Cardiac muscle cell (in vitro differentiated cells and primary cell): ENCODE measurements at regions not wholly inside any gene's neighbourhood (a gene's known extent, or its start where the extent isn't known, plus 50 kb on each side); places are given as distances from the start of the nearest gene placed in this dataset.

ENCODE experiments used
- DNase-seq, 2 donors: peaks; one replicate each; pipeline versions ENCODE4 v3.0.0 to v3.0.0-alpha.2; 2010 to 2017; ENCODE audit warnings: low read depth in 1 of 2, low spot score in 1 of 2
- H3K27ac ChIP-seq: fragments of 200-600 bp; sonication (generic); 2 replicates; pipeline ENCODE4 v1.5.1; 2016
- H3K27me3 ChIP-seq: fragments of 200-600 bp; sonication (generic); 2 replicates; pipeline ENCODE4 v1.6.0; 2016; ENCODE audit warnings: control low read depth
- H3K36me3 ChIP-seq: fragments of 200-600 bp; sonication (generic); 2 replicates; pipeline ENCODE4 v1.5.1; 2016; ENCODE audit warnings: control low read depth
- H3K4me1 ChIP-seq: fragments of 200-600 bp; sonication (generic); 2 replicates; pipeline ENCODE4 v1.8.1; 2017; ENCODE audit warnings: low read depth, mild to moderate bottlenecking, mixed run types
- H3K4me3 ChIP-seq: fragments of 200-600 bp; sonication (generic); 2 replicates; pipeline ENCODE4 v1.5.1; 2016; ENCODE audit warnings: mild to moderate bottlenecking
- H3K9me3 ChIP-seq: fragments of 200-600 bp; sonication (generic); 2 replicates; pipeline ENCODE4 v1.5.1; 2017; ENCODE audit warnings: low read depth, mild to moderate bottlenecking, control low read depth
- CTCF ChIP-seq: IDR thresholded peaks from 2 replicates; pipeline ENCODE4 v1.5.1; 2012; ENCODE audit warnings: low read depth, mild to moderate bottlenecking, low read length

- H3K36me3 ChIP-seq: no peaks in the 10 kb centered on the region
- H3K27me3 ChIP-seq: no peaks in the 10 kb centered on the region
- no peaks in the 10 kb centered on the region for H3K9me3 ChIP-seq
- TF ChIP-seq CTCF: no peak
- H3K27ac ChIP-seq: no peak overlapping the region
- H3K4me3 ChIP-seq: no peak overlapping the region
- peaks cover 11% of the 10 kb centered on the region for H3K4me1 ChIP-seq
- DNase-seq: no peak
Observed at GRCh38 chr6:50927800-50928199, 109.1 kb downstream of the TFAP2B start.

- no peak for TF ChIP-seq CTCF
- no peaks in the 10 kb centered on the region for H3K9me3 ChIP-seq
Observed at GRCh38 chr6:50929323-50929722, 110.7 kb downstream of the TFAP2B start.

GRCh38 chr6:50935442-50935841, 116.8 kb downstream of the TFAP2B start:
- no peak for TF ChIP-seq CTCF
- no peaks in the 10 kb centered on the region for H3K9me3 ChIP-seq
- no peak for DNase-seq
- no peaks in the 10 kb centered on the region for H3K36me3 ChIP-seq
- no peak overlapping the region for H3K4me3 ChIP-seq
- H3K4me1 ChIP-seq: no peaks in the 10 kb centered on the region
- no peak overlapping the region for H3K27ac ChIP-seq
- H3K27me3 ChIP-seq: no peaks in the 10 kb centered on the region

More at GRCh38 chr6:50929323-50929722, 110.7 kb downstream of the TFAP2B start:
- no peak overlapping the region for H3K4me3 ChIP-seq
- no peak for DNase-seq
- no peak overlapping the region for H3K27ac ChIP-seq
- H3K36me3 ChIP-seq: no peaks in the 10 kb centered on the region
- H3K4me1 ChIP-seq: peaks cover 11% of the 10 kb centered on the region
- no peaks in the 10 kb centered on the region for H3K27me3 ChIP-seq

- Histone ChIP-seq H3K27ac (no peak overlapping the region), H3K27me3 (no peaks in the 10 kb centered on the region), H3K36me3 (no peaks in the 10 kb centered on the region), H3K4me3 (no peak overlapping the region), H3K4me1 (no peaks in the 10 kb centered on the region), H3K9me3 (no peaks in the 10 kb centered on the region)
- no peak for TF ChIP-seq CTCF
- no peak for DNase-seq
Observed at GRCh38 chr6:50936277-50936681, 117.6 kb downstream of the TFAP2B start.

GRCh38 chr6:50939931-50940330, 121.3 kb downstream of the TFAP2B start:
- no peak for TF ChIP-seq CTCF
- no peaks in the 10 kb centered on the region for H3K4me1 ChIP-seq
- DNase-seq: no peak

GRCh38 chr6:50945789-50946188, 127.1 kb downstream of the TFAP2B start:
- H3K4me3 ChIP-seq: no peak overlapping the region
- no peaks in the 10 kb centered on the region for H3K27me3 ChIP-seq
- no peaks in the 10 kb centered on the region for H3K9me3 ChIP-seq
- no peak for TF ChIP-seq CTCF
- no peaks in the 10 kb centered on the region for H3K36me3 ChIP-seq
- no peaks in the 10 kb centered on the region for H3K4me1 ChIP-seq
- H3K27ac ChIP-seq: no peak overlapping the region
- no peak for DNase-seq

More at GRCh38 chr6:50939931-50940330, 121.3 kb downstream of the TFAP2B start:
- H3K9me3 ChIP-seq: no peaks in the 10 kb centered on the region
- no peak overlapping the region for H3K27ac ChIP-seq
- H3K27me3 ChIP-seq: no peaks in the 10 kb centered on the region
- no peaks in the 10 kb centered on the region for H3K36me3 ChIP-seq
- no peak overlapping the region for H3K4me3 ChIP-seq
